ENCODE measurements at regions not wholly inside any gene's neighbourhood (a gene's known extent, or its start where the extent isn't known, plus 50 kb on each side); places are given as distances from the start of the nearest gene placed in this dataset.
A peak's percentile ranks its signal among the peaks of the same experiment; 100 is the strongest.

GRCh38 chr1:18554597-18554996, 73.9 kb downstream of the KLHDC7A start:
- DNase-seq = no peak
- peaks cover 55% of the 10 kb centered on the region for H3K27me3 ChIP-seq
- H3K4me1 ChIP-seq = no peaks in the 10 kb centered on the region
- H3K36me3 ChIP-seq = no peaks in the 10 kb centered on the region
- H3K9me3 ChIP-seq = no peaks in the 10 kb centered on the region
- no peak overlapping the region for H3K4me3 ChIP-seq
- intact Hi-C loops (cut with DNase I) = no loop called here
- TF ChIP-seq CTCF (IDR thresholded peaks at IDR 0.05) = no peak
- no peak for ATAC-seq
- H3K27ac ChIP-seq = no peak overlapping the region

DNA sequence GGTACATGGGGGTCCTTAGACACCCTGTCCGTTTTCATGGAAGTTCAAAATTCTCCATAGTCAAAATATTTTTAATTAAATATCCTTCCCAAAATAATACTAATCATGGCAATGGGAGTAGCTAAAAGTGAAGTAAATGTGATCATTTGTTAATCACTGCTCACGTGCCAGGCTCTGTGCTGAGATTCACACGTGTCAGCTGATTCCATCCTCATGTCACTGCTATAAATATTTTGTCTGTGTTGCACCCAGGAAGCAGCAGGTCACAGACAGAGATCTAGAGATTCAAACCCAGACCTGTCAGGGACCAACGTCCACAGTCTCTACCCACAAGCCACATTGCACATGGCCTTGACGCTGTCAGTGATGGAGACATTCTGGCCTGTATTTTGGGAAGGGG, 74.3 kb downstream of the KLHDC7A start:
- Histone ChIP-seq H3K27me3 (peaks cover 59% of the 10 kb centered on the region), H3K9me3 (no peaks in the 10 kb centered on the region), H3K36me3 (no peaks in the 10 kb centered on the region), H3K4me1 (no peaks in the 10 kb centered on the region), H3K27ac (no peak overlapping the region), H3K4me3 (no peak overlapping the region)
- TF ChIP-seq CTCF (IDR thresholded peaks at IDR 0.05) = no peak
- DNase-seq (no peak), ATAC-seq (no peak)
- intact Hi-C loops (cut with DNase I) = no loop called here

GRCh38 chr1:18556364-18556763, 74.3 kb upstream of the PAX7 start:
- intact Hi-C loops (cut with DNase I) = no loop called here
- ATAC-seq (no peak), DNase-seq (no peak)
- no peaks in the 10 kb centered on the region for H3K4me1 ChIP-seq
- H3K9me3 ChIP-seq = no peaks in the 10 kb centered on the region
- H3K27me3 ChIP-seq = peaks cover 68% of the 10 kb centered on the region
- no peak overlapping the region for H3K4me3 ChIP-seq
- peak; percentile 25 for TF ChIP-seq CTCF (IDR thresholded peaks at IDR 0.05)
- H3K36me3 ChIP-seq = no peaks in the 10 kb centered on the region
- no peak overlapping the region for H3K27ac ChIP-seq

GRCh38 chr1:18557621-18558465, 72.8 kb upstream of the PAX7 start:
- no peak overlapping the region for H3K27ac ChIP-seq
- H3K36me3 ChIP-seq = no peaks in the 10 kb centered on the region
- peaks cover 73% of the 10 kb centered on the region for H3K27me3 ChIP-seq
- intact Hi-C loops (cut with DNase I) = no loop called here
- ATAC-seq (peak; percentile 81), DNase-seq (peak; percentile 78)
- no peaks in the 10 kb centered on the region for H3K9me3 ChIP-seq
- H3K4me1 ChIP-seq = no peaks in the 10 kb centered on the region
- no peak for TF ChIP-seq CTCF (IDR thresholded peaks at IDR 0.05)
- no peak overlapping the region for H3K4me3 ChIP-seq

- DNase-seq (no peak), ATAC-seq (no peak)
- Histone ChIP-seq H3K9me3 (no peaks in the 10 kb centered on the region), H3K36me3 (no peaks in the 10 kb centered on the region), H3K4me1 (no peaks in the 10 kb centered on the region), H3K27me3 (peaks cover 71% of the 10 kb centered on the region), H3K4me3 (no peak overlapping the region), H3K27ac (no peak overlapping the region)
- TF ChIP-seq CTCF (IDR thresholded peaks at IDR 0.05) = no peak
- intact Hi-C loops (cut with DNase I) = no loop called here
Measured at GRCh38 chr1:18560692-18561091, 70.0 kb upstream of the PAX7 start.
